ENCODE measurements at regions not wholly inside any gene's neighbourhood (a gene's known extent, or its start where the extent isn't known, plus 50 kb on each side); places are given as distances from the start of the nearest gene placed in this dataset.

DNA sequence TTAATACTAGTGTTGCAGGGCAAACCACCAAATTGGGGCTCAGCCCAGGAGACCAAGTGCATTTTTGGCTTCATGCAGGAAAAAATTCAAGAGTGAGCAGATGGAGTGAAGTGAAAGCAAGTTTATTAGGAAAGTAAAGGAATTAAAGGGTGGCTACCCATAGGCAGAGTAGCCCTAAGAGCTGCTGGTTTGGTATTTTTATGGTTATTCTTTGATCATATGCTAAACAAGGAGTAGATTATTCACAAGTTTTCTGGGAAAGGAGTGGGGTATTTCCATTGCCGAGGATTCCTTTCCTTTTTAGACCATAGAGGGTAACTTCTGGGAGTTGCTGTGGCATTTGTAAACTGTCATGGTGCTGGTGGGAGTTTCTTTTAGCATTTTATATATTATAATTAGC, 459.0 kb downstream of the KLF5 start:
- no peak for DNase-seq

DNA sequence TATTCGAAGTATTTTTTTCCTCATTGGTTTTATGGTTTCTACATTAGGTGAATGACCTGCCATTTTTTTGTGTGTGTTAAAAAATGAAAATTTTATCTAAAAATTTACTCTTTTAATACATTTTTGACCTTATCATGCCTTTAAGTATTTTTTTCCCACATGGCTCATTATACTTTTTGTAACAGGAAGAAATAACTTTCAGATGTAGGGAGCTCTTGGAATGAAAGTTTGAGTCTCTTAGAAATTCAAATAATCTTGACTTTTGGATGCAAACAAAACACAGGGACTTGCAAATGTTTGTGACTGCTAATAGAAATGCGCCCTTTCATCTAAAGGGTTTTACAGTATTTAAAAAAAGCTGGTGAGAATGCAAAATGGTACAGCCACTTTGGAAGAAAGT, 457.9 kb downstream of the KLF5 start:
- DNase-seq = no peak

DNA sequence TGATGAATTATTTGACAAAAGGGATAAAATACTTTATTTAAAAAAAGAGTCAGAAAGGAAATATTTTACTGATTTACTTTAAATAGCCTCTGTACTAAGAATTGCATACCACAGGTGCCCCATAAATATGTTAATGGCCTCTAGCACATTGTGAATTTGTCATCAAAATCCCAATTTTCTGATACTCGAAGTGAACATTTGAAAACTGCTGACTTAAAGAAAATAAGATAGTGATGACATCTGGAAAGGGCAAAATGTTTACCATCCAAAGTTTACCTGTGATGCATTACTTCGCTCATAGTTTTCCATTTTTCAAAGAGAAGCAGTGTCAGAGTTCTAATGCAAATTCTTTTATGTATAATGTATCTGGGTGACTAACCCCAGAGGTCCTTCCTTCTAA, 455.4 kb downstream of the KLF5 start:
- no peak for DNase-seq

DNA sequence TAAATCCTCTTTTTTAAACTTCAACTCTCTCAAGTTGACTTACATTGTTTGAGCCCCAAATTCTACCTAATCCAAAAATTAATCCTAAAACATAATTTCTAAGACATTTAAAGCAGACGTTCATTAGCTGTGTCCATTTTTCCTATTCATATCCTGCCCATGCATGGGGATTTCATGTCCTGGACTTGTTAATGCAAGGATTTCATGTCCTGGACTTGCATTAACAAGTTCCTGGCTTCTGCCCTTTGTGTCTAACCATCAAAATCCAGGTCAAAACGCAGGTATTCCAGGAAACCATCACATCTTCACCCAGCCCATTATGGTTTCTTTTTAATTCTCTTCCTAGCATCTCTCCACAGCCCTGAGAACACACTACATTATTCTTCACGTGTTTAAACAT, 454.9 kb downstream of the KLF5 start:
- DNase-seq = no peak

DNA sequence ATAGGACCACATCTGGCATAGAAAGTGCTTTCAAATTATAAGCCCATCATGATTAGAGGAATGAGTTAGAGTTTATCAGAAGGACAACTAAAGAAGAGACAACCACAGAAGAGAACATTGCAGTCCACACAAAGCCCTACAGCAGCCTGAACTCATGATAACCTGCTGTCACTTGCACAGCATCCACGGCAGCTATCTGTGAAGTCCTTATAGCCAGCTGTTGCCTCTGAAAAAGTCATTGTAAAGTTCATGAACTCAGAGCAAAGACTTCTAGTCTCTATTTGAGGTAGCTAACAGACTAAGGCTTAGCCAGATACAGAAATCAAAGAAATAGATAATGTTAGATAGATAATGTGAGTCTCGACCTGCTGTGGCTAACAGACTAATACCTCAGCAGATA, 450.0 kb downstream of the KLF5 start:
- peak; percentile 42 to 45 for DNase-seq

DNA sequence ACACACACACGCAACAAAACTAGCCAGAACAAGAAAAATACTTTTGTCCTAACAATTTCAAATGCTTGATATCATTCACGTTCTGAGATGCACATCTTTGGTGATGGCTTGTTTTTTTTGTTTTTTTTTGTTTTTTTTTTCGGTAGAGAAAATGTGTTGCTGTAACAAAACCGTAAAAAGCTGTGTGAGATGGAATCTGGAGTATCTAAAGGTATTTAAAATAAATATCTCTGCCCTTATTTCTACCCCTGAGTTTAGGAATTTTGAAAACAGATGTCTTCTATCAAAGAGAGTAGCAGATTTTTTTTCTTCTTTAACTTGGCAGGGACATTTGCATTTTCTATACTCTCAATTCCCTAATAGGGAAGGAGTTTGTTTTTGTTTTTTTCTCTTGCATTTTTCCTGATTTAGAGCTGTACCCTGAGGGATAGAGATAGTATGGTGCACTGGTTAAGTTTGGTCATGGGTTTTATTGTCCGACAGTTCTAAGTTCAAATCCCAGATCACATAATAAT, 446.6 kb downstream of the KLF5 start:
- no peak for DNase-seq

DNA sequence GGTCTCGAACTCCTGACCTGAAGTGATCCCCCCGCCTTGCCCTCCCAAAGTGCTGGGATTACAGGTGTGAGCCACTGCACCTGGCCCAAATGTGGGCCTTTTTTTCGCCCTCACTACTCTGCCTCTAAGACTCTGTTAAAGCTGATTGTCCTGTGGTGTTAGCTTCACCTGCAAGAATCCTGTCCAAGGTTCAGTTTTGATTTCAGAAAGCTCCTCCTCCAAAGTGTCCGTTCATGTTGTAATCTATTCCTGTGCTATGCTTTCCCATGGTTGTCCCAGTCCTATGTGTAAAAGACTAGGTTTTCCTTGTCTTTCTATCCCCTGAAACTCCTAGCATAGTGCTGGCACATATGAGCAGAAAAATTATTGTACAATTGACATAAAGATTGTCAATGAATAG, 440.9 kb downstream of the KLF5 start:
- DNase-seq = no peak

DNA sequence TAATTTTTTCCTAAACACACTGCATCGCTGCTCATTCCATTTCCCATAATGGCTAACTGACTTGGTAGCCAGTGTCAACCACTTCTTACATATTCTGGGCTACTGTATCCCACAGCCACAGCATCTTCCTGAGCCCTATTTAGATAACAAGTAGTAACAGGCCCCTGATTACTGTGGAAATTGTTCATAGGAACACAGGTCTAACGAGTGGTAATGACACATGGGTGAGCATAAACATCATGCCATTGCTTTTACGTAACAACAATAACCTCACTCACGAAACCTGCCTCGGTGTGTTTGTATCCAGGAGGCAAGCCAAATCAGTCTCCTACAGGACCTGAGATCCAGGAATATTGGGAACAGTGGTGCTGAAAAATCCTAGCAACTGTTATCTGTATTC, 438.6 kb downstream of the KLF5 start:
- no peak for DNase-seq

DNA sequence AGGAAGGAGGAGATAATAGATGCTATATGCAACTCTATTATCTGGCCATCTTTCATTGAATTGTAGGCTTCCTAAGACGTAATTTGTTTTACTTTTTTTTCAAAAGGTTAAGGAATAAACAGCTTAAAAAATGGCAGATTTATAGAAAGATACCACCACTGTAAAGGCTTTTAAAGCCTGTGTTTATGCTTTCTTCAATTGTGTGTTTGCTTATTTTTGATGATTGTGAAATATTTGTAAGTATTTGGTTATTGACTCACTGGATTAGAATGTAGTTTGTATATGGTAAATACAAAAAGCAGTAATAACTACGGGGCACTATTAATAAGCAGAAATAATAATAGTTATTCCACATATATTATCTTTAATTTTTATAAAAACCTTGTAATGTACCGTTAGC, 437.9 kb downstream of the KLF5 start:
- DNase-seq = no peak

DNA sequence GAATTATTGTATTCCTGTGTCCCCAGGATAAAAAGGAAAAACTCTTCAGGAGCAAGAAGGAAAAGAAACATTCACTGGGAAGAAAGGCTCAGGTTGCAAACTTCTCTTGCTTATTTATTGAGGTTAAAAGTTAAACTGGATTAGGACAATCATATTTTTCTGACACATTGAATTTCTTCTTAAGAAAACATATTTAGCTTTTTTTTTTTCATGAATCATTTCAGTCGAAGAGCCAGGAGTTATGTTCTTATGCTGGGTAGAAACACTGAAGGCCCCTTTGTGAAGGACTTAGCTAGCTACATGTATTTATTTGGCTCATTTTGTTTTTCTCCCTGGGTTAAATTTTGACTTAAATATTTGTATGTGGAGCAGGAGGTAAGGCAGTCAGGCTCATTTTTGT, 434.0 kb downstream of the KLF5 start:
- no peak for DNase-seq

DNA sequence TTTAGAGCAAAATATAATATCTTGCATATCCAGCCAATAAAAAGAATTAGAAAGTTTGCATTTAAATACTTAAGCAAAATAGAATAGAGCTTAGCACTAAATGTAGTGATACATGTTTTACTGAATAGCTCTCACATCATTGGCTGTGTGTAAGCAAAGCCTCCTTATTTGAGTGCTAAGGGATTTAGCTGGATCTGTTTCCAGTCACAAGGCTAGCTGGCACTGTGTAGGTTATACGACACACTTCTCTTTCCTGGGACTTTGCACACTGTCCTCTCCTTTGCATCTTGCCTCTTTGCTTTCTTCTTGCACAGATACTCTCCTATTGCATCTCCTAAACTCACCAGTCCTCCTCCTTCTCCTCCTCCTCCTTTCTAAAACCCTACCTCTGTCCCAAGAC, 423.8 kb downstream of the KLF5 start:
- DNase-seq = no peak

DNA sequence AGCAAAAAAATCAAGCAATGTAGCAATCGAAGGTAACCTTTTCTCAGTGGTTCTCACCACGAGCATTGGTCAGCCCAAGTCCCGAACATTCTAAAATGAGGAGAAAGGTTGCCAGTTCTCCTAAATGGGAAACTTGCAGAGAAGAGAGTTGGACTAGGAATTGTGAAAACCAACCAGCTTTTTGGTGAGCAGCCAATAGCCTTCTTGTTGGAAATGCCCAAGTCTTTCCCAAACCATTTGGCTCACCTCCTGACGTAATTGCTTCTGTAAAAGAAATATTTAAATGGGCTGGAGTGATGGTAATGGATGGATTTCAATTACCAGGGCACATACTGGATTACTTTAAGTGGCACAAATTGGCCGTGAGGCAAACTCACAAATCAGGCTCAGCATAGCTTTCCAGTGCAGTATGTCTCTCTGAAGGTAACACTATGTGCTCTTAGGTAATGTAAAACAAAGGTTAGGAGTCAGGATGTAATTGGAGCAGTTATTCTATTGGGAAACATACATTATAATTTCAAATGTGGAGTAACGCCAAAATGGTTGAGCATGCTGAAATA, 423.2 kb downstream of the KLF5 start:
- DNase-seq = no peak

DNA sequence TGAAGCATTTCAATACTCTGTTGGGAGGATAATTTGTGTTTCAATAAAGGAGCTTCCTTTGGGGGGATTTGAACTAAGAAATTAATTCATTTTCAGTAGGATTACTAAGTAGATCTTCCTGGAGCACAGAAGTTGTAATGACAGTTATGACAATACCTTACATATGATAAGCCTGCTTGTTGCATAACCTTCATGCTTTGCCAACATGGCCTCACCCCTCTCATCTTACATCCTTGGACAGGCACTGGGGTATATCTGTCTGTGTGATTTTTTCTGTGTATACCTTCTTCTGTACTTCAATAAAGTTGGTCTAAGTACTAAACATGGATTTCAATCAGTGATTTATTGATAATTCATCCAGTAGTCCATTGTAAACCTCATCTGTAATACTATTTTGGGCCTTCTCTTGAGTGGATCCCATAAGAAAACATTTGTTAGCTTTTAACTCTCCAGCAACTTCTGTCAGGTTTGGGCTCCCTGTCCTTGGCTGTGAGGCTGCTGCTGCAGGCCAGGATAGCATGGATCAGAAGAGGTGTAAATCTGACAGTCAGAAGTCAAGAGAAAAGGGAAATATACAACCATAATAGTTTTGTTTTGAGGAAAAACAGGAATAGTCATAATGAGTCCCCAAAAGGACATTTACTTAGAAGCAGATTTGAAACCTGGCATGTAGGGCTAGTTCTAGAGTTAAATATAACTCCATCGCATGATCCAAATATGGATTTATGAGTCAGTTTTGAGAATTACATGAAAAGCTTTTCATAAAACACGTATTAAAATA, 422.2 kb downstream of the KLF5 start:
- DNase-seq = no peak

DNA sequence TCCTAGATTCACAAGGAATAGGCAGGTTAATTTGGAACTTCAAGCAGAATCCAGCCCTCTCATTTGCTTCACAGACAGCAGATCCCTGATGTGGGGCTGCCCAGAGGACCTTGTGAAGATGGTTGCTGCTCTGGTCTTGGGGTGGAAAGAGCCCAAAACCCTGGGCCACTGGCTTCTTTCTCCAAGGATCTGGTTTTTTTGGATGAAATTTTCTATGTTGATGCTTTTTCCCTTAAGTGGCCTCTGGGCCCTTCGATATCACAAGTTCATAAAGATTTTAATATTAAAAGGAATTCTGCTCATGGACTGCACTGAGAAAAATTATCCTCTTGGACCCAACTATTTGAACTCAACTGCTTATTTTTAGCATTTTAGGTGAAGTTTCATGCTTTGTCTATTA, 421.1 kb downstream of the KLF5 start:
- no peak for DNase-seq

DNA sequence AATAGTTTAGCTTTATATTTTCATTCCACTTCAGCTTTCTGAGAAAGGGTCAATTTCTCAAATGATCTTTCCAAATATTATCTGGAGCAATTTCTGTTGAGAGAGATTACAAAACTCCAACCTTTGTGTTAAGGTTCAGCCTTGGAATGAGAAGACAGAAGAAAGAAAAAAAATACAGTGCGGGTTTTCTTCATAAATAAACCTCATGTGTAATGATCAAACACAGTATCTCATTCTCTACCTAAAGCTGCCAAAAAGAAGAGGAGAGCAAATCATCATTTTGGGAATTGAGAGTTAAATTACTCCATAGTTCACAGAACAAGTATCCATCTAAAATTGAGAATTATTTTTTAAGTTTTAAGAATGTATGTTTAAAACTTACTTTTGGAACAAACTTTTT, 420.5 kb downstream of the KLF5 start:
- DNase-seq = no peak

DNA sequence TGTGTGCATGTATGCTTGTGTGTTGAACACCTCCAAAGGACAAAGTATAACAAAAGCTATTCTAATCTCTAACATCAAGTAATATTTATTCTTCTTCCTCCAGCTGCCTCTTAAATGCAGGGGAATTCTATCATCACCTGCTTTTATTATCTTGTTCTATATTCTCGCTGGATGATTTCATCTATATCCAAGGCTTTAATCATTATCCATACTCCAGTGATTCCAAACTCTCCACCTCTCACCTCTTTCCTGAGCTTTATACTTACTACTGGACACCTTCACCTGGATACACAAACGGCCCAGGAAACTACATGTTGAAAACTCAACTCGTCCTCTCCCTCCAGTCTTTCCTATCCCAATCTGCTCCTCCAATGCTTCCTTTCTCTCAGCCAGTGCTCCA, 418.6 kb downstream of the KLF5 start:
- DNase-seq = no peak

DNA sequence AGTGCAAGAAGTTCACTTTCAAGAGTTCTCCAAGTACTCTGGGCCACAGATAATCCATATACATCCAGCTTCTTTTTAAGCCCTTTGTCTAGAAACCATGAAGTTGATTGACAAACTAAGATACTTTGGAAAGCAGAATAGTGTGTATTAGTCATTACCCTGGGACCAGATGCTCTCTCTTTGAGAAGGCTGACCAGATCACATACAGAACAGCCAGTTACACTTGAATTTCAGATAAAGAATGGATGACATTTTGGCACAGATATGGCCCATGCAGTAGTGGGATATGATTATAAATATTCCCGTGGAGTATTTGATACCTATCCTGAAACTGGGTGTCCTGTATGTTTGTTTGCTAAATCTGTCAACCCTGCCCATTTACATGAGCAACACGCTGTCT, 414.2 kb downstream of the KLF5 start:
- no peak for DNase-seq

DNA sequence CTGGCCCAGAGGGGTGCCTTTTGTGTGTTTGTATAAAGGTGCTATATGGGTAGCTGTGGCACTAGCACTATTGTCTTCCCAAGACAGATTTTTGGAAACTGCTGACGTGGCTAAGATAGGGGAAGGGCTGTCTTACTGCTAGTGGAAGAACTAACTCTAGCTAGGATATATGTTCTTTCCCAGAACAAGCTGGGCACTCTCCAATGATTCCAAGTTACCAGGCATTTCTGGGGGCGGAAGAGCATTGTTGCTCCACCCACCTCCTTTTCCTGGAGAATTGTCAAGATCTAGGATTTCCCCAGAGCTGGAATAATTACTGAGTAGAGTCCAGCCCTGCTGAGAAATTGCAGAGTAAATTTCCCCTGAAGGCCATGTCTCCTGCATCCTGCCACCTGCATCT, 408.3 kb downstream of the KLF5 start:
- no peak for DNase-seq

DNA sequence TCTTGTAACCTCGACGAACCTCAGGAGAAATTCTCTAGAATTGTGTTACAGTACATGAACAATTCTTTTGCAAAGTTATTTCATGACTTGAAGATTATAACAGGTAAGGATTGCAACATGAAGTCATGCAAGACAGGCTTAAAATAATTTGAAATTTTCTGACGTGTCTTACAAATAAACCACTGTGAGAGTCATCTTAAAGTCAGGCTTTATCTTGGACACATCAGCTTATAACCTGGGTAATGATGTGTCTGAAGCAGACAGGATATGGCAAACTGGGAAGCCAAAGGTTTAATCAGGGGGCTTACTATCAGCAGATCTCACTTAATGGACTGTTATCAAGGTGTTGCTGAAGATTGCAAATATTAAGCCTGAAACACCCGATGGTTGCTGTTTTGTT, 407.8 kb downstream of the KLF5 start:
- DNase-seq = no peak

DNA sequence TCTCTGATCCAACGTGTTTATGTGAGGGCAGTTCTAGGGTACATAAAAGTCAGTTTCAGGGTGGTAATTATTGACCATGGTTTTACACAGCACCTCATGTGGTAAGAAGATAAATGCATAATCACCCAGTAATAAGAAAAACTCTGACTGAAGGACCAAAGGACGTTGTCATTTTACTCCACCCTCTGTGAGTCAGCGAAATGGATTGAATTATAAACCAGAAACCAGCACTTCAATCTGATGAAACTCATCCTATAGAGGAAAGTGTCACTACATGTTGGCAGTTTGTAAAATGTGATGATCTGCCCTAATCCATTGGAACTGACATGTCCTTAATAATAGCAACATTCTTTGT, 406.8 kb downstream of the KLF5 start:
- no peak for DNase-seq

DNA sequence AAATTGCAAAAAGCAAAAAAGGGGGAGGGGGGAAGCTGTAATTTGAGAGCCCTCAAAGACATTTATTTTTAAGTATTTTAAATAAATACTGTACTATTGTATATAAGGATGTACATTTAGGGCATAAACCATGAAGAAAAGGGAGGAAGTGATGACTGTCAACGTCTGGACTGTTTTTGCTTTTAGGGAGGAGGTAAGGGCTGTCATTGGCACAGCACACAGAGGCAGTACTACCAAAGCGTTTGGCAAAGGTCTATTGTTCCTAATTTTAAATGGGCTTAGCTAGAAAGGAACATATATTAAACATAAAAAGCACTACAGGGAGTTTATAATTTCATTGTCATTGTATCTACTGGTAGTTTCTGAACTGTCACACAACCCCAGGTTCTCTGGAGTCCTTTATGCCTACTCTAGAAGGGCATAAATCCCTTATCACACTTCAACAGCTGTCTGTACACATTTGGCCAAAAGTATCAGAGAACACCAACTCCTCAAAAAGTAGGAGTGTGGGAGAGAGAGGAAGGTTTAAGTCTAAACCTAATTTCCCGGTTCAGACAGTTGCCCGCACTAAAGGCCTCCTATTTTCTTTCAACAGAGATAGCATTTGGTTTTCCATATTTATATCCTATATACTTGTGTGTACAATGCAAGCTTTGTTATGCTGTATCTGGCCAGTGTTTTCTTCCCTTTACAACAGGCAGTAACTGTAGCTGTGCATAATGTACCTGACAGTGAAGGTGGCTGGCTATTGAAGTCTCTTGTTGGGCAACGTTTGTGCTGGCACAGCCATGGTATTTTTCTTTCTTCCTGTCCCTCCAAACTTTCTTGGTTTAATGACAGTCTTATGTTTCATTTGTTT, 406.2 kb downstream of the KLF5 start:
- no peak for DNase-seq

DNA sequence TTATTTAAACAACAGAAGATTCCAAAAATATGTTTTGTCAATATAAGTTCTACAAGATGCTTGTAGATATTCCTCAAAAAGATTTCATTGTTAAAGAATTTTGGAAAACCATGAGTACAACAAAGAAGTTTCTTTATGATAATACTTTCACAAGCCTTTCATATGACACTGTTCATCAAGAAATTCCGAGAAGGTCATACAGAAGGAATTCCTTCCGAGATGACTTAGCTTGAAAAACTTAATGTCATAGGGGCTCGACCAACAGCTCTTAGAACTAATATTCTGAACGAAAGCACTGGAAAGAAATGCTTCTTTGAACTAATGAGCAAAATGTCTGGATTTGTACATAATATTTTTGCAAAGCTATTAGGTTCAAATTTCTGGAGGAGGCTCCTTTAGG, 403.4 kb downstream of the KLF5 start:
- DNase-seq = no peak

Data from right lung (tissue), 2 donors.